Natural killer cell (primary cell): ENCODE measurements at regions not wholly inside any gene's neighbourhood (a gene's known extent, or its start where the extent isn't known, plus 50 kb on each side); places are given as distances from the start of the nearest gene placed in this dataset.

ENCODE experiments used
- ATAC-seq, 3 donors: fragments of 150-1000 bp in 2 of 3; fragments of 200-7000 bp in 1 of 3; cut with Tn5 transposase; 1 replicate in 1 of 3; 2 replicates in 2 of 3; pipeline ENCODE4 v1.10.0; 2021; ENCODE audit warnings: mild to moderate bottlenecking in 2 of 3, moderate library complexity in 2 of 3
- DNase-seq, 2 donors: peaks; one replicate each; pipeline versions ENCODE4 v3.0.0 to v3.0.0-alpha.2; 2013 to 2021; ENCODE audit warnings: mixed read lengths in 1 of 2
- H3K27ac ChIP-seq: one replicate; pipeline ENCODE4 v1.5.1; 2013; ENCODE audit warnings: mild to moderate bottlenecking, low read length
- H3K27me3 ChIP-seq: one replicate; pipeline ENCODE4 v1.6.1; 2013; ENCODE audit warnings: low read length; ENCODE audit not compliant: control insufficient read depth, insufficient read depth
- H3K36me3 ChIP-seq: one replicate; pipeline ENCODE4 v1.6.1; 2013; ENCODE audit warnings: low read length; ENCODE audit not compliant: control insufficient read depth, insufficient read depth
- H3K4me1 ChIP-seq: one replicate; pipeline ENCODE4 v1.6.1; 2013; ENCODE audit warnings: low read length; ENCODE audit not compliant: control insufficient read depth, insufficient read depth
- H3K4me3 ChIP-seq: one replicate; pipeline ENCODE4 v1.5.1; 2013; ENCODE audit warnings: low read length
- H3K9me3 ChIP-seq: one replicate; pipeline ENCODE4 v1.6.1; 2013; ENCODE audit warnings: low read length; ENCODE audit not compliant: control insufficient read depth, insufficient read depth
- H3K27ac Mint-ChIP-seq, 2 donors: one replicate each; pipeline ENCODE4 v1.8.0; 2022; ENCODE audit warnings: mild to moderate bottlenecking in 2 of 2, mixed read lengths in 2 of 2, moderate library complexity in 1 of 2
- H3K27me3 Mint-ChIP-seq, 2 donors: one replicate each; pipeline ENCODE4 v1.8.0; 2022; ENCODE audit warnings: low read depth in 2 of 2, mixed read lengths in 2 of 2
- H3K36me3 Mint-ChIP-seq: one replicate; pipeline ENCODE4 v1.8.0; 2022; ENCODE audit warnings: mixed read lengths
- H3K4me1 Mint-ChIP-seq, 2 donors: one replicate each; pipeline ENCODE4 v1.8.0; 2022; ENCODE audit warnings: mixed read lengths in 2 of 2
- H3K4me3 Mint-ChIP-seq: one replicate; pipeline ENCODE4 v1.8.0; 2022; ENCODE audit warnings: mild to moderate bottlenecking, moderate library complexity, mixed read lengths
- H3K9me3 Mint-ChIP-seq, 2 donors: one replicate each; pipeline ENCODE4 v1.8.0; 2022; ENCODE audit warnings: mixed read lengths in 2 of 2
- WGBS: methylation state at CpG from one replicate; pipeline ENCODE4 v1.1.7; 2013; ENCODE audit warnings: missing lambda C conversion rate; ENCODE audit not compliant: insufficient coverage; 5-methylcytosine and 5-hydroxymethylcytosine counted together
- intact Hi-C: fragments of 100-400 bp; cut with micrococcal nuclease; formaldehyde crosslinking; loops from one replicate; pipeline ENCODE4 v1.14.2; 2022
- TF ChIP-seq, protein P1 (sequence below): fragments of 200-600 bp; IDR thresholded peaks from one replicate; pipeline ENCODE4 v1.8.0; 2022; ENCODE audit warnings: antibody characterized with exemption

GRCh38 chr15:95422255-95422654 is 908.2 kb upstream of the NR2F2 start:
- Histone ChIP-seq H3K4me1 (no peaks in the 10 kb centered on the region), H3K9me3 (peaks cover 3% of the 10 kb centered on the region), H3K27me3 (no peaks in the 10 kb centered on the region), H3K36me3 (no peaks in the 10 kb centered on the region), H3K27ac (no peak overlapping the region), H3K4me3 (no peak overlapping the region)
- Mint-ChIP-seq H3K36me3 (peaks cover 7% of the 10 kb centered on the region), H3K27ac (no peak overlapping the region), H3K4me1 (peaks cover 5 to 6% of the 10 kb centered on the region in 2 donors), H3K27me3 (peaks cover 0 to 3% of the 10 kb centered on the region in 2 donors), H3K4me3 (no peak overlapping the region), H3K9me3 (peaks cover 4 to 11% of the 10 kb centered on the region in 2 donors)
- intact Hi-C loops: no loop called here
- 62% methylated on average over 3 of the region's 3 CpGs for WGBS
- ATAC-seq: no peak
- no peak for DNase-seq
- TF ChIP-seq, protein P1, sequence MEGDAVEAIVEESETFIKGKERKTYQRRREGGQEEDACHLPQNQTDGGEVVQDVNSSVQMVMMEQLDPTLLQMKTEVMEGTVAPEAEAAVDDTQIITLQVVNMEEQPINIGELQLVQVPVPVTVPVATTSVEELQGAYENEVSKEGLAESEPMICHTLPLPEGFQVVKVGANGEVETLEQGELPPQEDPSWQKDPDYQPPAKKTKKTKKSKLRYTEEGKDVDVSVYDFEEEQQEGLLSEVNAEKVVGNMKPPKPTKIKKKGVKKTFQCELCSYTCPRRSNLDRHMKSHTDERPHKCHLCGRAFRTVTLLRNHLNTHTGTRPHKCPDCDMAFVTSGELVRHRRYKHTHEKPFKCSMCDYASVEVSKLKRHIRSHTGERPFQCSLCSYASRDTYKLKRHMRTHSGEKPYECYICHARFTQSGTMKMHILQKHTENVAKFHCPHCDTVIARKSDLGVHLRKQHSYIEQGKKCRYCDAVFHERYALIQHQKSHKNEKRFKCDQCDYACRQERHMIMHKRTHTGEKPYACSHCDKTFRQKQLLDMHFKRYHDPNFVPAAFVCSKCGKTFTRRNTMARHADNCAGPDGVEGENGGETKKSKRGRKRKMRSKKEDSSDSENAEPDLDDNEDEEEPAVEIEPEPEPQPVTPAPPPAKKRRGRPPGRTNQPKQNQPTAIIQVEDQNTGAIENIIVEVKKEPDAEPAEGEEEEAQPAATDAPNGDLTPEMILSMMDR: no peak

GRCh38 chr15:95425859-95426258 is 904.6 kb upstream of the NR2F2 start:
- intact Hi-C loops: no loop called here
- ATAC-seq (no peak), DNase-seq (no peak)
- no peaks in the 10 kb centered on the region for H3K36me3 ChIP-seq
- WGBS: no CpG with 5 or more reads among the region's 1 CpG
- Mint-ChIP-seq H3K27me3 (no peaks in the 10 kb centered on the region), H3K36me3 (no peaks in the 10 kb centered on the region), H3K4me1 (peaks cover 24 to 25% of the 10 kb centered on the region in 2 donors), H3K9me3 (peaks cover 2 to 6% of the 10 kb centered on the region in 2 donors), H3K27ac (no peak overlapping the region), H3K4me3 (no peak overlapping the region)
- TF ChIP-seq, protein P1: no peak
- H3K27ac ChIP-seq: no peak overlapping the region
- H3K9me3 ChIP-seq: peaks cover 3% of the 10 kb centered on the region
- H3K4me3 ChIP-seq: no peak overlapping the region
- H3K27me3 ChIP-seq: no peaks in the 10 kb centered on the region
- peaks cover 5% of the 10 kb centered on the region for H3K4me1 ChIP-seq

DNA sequence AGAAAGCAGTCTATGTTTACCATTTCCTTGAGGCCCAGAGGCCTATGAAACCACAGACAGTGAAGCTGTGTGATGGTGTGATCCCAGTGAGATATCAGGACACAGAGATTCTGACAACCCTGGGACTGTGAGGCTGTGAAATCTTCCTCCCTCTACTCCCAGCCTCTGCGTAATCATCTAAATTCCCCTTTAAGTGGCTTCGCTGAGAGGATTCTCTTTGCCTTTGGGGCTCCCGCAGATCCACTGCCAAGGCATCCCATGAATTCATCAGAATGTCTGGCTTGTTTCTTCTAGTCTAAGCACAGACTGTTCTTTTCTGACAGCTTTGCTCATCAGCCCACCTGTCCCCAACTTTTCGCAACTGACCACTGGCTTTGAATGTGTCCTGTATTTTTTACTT is 901.2 kb upstream of the NR2F2 start:
- Mint-ChIP-seq H3K27ac (peak overlapping the region; percentile 35 to 50), H3K4me3 (no peak overlapping the region), H3K4me1 (peaks cover 19% of the 10 kb centered on the region in 2 donors), H3K9me3 (peaks cover 0 to 3% of the 10 kb centered on the region in 2 donors), H3K36me3 (no peaks in the 10 kb centered on the region), H3K27me3 (no peaks in the 10 kb centered on the region)
- no peaks in the 10 kb centered on the region for H3K36me3 ChIP-seq
- no peak overlapping the region for H3K4me3 ChIP-seq
- peaks cover 5% of the 10 kb centered on the region for H3K4me1 ChIP-seq
- H3K27me3 ChIP-seq: no peaks in the 10 kb centered on the region
- H3K9me3 ChIP-seq: peaks cover 3% of the 10 kb centered on the region
- no peak for DNase-seq
- no peak overlapping the region for H3K27ac ChIP-seq
- TF ChIP-seq, protein P1: no peak
- intact Hi-C loops: no loop called here
- 83% methylated on average over 4 of the region's 4 CpGs for WGBS
- peak in 2 of 3 donors; percentile 42 to 74 for ATAC-seq

DNA sequence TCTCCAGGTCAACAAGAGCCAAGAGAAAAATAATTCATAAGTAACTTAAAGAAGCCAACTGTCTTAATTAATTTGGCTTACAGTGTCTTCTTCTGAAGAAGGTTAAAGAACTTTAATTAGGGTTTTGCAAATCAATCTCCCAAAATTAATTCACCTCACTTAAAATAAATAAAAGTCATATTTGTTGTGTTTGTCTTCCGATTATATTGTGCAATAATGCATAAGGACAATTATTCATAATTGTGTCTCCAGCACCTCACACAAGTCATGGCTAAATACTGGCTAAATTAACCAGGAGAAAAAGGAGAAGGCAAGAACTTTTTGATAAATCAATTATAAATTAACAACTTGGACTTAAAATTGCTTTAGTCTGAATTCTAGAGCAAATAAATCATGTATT is 899.0 kb upstream of the NR2F2 start:
- H3K27me3 ChIP-seq: no peaks in the 10 kb centered on the region
- no peak for ATAC-seq
- no peaks in the 10 kb centered on the region for H3K9me3 ChIP-seq
- Mint-ChIP-seq H3K4me3 (no peak overlapping the region), H3K4me1 (peaks cover 19% of the 10 kb centered on the region in 2 donors), H3K27me3 (peaks cover 9 to 17% of the 10 kb centered on the region in 2 donors), H3K36me3 (peaks cover 7% of the 10 kb centered on the region), H3K27ac (no peak overlapping the region), H3K9me3 (peaks cover 0 to 3% of the 10 kb centered on the region in 2 donors)
- H3K27ac ChIP-seq: no peak overlapping the region
- intact Hi-C loops: no loop called here
- TF ChIP-seq, protein P1: no peak
- DNase-seq: no peak
- H3K4me3 ChIP-seq: no peak overlapping the region
- no CpG with 5 or more reads among the region's 1 CpG for WGBS
- peaks cover 5% of the 10 kb centered on the region for H3K4me1 ChIP-seq
- H3K36me3 ChIP-seq: no peaks in the 10 kb centered on the region
